ENCODE measurements at regions not wholly inside any gene's neighbourhood (a gene's known extent, or its start where the extent isn't known, plus 50 kb on each side); places are given as distances from the start of the nearest gene placed in this dataset.

DNA sequence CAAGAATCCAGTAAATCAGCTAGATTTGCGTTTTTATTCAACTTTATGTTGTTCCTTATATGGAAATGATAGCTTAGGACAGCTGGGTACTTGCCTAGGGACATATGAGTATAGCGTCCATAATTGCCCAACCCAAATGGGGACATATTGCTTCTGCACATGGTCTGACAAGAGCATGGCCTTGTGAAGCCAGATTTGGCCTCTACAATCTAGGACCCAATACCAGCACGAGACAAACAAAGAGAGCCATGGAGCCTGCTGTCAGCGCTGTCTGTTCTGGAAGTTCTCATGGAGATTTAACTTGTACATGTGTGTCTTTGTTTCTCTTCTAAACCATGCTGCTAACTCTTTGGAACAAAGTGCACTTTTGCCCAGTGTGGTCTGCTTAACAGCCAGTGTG, 240.0 kb upstream of the CAMK1G start:
- no peak overlapping the region for H3K4me3 ChIP-seq (ENCODE audit: low read depth, low read length, poor library complexity, severe bottlenecking)
- H3K4me2 ChIP-seq (ENCODE audit: low read length) = no peak overlapping the region
- H3K9me2 ChIP-seq (ENCODE audit: insufficient read depth, low read length) = no peaks in the 10 kb centered on the region
- intact Hi-C loops (cut with micrococcal nuclease; ENCODE audit: unreplicated experiment) = no loop called here
- no peaks in the 10 kb centered on the region for H3K9me3 ChIP-seq (ENCODE audit: low read length)
- no peaks in the 10 kb centered on the region for H3K79me2 ChIP-seq (ENCODE audit: insufficient read depth, low read depth, low read length)
- DNase-seq (ENCODE audit: low spot score) = no peak
- H3K27ac ChIP-seq (ENCODE audit: low read depth, low read length, poor library complexity, severe bottlenecking) = no peak overlapping the region
- TF ChIP-seq EZH2phosphoT487 (IDR thresholded peaks at IDR 0.05; ENCODE audit: borderline replicate concordance, low read depth, low read length) = no peak
- TF ChIP-seq, protein P1, sequence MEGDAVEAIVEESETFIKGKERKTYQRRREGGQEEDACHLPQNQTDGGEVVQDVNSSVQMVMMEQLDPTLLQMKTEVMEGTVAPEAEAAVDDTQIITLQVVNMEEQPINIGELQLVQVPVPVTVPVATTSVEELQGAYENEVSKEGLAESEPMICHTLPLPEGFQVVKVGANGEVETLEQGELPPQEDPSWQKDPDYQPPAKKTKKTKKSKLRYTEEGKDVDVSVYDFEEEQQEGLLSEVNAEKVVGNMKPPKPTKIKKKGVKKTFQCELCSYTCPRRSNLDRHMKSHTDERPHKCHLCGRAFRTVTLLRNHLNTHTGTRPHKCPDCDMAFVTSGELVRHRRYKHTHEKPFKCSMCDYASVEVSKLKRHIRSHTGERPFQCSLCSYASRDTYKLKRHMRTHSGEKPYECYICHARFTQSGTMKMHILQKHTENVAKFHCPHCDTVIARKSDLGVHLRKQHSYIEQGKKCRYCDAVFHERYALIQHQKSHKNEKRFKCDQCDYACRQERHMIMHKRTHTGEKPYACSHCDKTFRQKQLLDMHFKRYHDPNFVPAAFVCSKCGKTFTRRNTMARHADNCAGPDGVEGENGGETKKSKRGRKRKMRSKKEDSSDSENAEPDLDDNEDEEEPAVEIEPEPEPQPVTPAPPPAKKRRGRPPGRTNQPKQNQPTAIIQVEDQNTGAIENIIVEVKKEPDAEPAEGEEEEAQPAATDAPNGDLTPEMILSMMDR (conservative IDR thresholded peaks at IDR 0.05; ENCODE audit: low read length) = no peak
- H2AFZ ChIP-seq (ENCODE audit: low read length) = no peak overlapping the region
- CTCF ChIA-PET (ENCODE audit: unreplicated experiment) = no interaction called here
- POLR2A ChIA-PET = interaction anchor here (0.7 kb wide), 1 partner anchor 267 kb away, joined by 3 read pairs; no protein-coding TSS in a partner anchor
- H3K4me1 ChIP-seq (ENCODE audit: insufficient read depth, low read length, poor library complexity, severe bottlenecking) = no peaks in the 10 kb centered on the region
- BruUV-seq (replicated peaks) = no TSS peak
- no peaks in the 10 kb centered on the region for H3K36me3 ChIP-seq (ENCODE audit: insufficient read depth, low read length)
- H4K20me1 ChIP-seq (ENCODE audit: insufficient read depth, low read length) = no peaks in the 10 kb centered on the region

DNA sequence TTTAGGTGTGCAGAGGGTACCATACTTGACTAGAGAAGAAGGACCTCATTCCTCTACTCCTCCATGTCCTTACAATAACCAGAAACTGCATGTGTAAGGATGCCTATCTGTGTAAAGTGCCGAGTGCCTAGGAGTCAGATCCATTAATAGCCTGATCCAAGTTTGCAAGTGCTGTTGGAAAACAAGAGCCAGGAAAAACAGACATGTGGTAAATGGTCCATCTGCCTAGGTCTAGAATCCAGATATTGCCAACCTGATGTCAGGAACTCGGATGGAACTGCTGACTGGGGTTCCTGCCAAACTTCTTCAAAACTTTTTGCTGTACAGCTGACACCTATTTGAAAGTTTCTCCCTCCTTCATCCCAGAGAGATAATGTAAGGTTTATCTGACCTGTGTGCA, 239.4 kb upstream of the CAMK1G start:
- POLR2A ChIA-PET = interaction anchor here (0.7 kb wide), 1 partner anchor 266 kb away, joined by 3 read pairs; no protein-coding TSS in a partner anchor
- no peak for DNase-seq (ENCODE audit: low spot score)

More for the DNA sequence above, 239.4 kb upstream of the CAMK1G start:
- no peak overlapping the region for H2AFZ ChIP-seq (ENCODE audit: low read length)
- H3K79me2 ChIP-seq (ENCODE audit: insufficient read depth, low read depth, low read length) = no peaks in the 10 kb centered on the region
- intact Hi-C loops (cut with micrococcal nuclease; ENCODE audit: unreplicated experiment) = no loop called here
- TF ChIP-seq, protein P1 (conservative IDR thresholded peaks at IDR 0.05; ENCODE audit: low read length) = no peak
- TF ChIP-seq EZH2phosphoT487 (IDR thresholded peaks at IDR 0.05; ENCODE audit: borderline replicate concordance, low read depth, low read length) = no peak
- CTCF ChIA-PET (ENCODE audit: unreplicated experiment) = no interaction called here
- no peaks in the 10 kb centered on the region for H3K9me3 ChIP-seq (ENCODE audit: low read length)
- H3K9me2 ChIP-seq (ENCODE audit: insufficient read depth, low read length) = no peaks in the 10 kb centered on the region
- no peaks in the 10 kb centered on the region for H4K20me1 ChIP-seq (ENCODE audit: insufficient read depth, low read length)
- no peak overlapping the region for H3K4me2 ChIP-seq (ENCODE audit: low read length)
- no peak overlapping the region for H3K27ac ChIP-seq (ENCODE audit: low read depth, low read length, poor library complexity, severe bottlenecking)
- H3K36me3 ChIP-seq (ENCODE audit: insufficient read depth, low read length) = no peaks in the 10 kb centered on the region
- no peak overlapping the region for H3K4me3 ChIP-seq (ENCODE audit: low read depth, low read length, poor library complexity, severe bottlenecking)
- BruUV-seq (replicated peaks) = no TSS peak
- H3K4me1 ChIP-seq (ENCODE audit: insufficient read depth, low read length, poor library complexity, severe bottlenecking) = no peaks in the 10 kb centered on the region
